SU-DHL-6 (cell line): ENCODE measurements at regions not wholly inside any gene's neighbourhood (a gene's known extent, or its start where the extent isn't known, plus 50 kb on each side); places are given as distances from the start of the nearest gene placed in this dataset.

ENCODE experiments used
- CTCF ChIP-seq: fragments of 200-600 bp; sonication (generic); IDR thresholded peaks from one replicate; pipeline ENCODE4 v1.5.1; 2017; ENCODE audit warnings: antibody characterized with exemption, mild to moderate bottlenecking, low read length, moderate library complexity; ENCODE audit not compliant: insufficient read depth, poor library complexity, severe bottlenecking
- EZH2phosphoT487 ChIP-seq: fragments of 200-600 bp; sonication (generic), shearing (Covaris generic); conservative IDR thresholded peaks from 2 replicates; pipeline ENCODE4 v1.6.1; 2018; ENCODE audit warnings: mild to moderate bottlenecking, antibody characterized with exemption, low read length, moderate library complexity, mixed read lengths

DNA sequence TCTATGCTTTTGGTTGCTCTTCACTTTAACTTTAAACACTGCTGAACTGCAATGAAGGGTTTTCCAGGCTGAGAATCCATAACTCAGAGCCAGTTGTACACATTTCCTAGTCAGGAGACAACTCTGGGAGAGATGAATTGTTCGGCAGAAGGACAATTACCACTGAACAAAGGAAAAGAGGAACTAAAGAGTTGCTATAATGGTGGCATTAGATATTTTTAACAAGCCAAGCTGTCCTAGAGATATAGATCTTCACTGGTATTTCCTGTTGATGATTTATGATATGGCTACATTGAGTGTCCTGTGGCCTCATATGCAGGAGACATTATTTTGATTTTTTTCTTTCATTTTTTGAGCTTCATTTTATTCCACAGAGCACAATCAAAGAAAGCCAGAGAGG lies 219.1 kb upstream of the PCSK5 start:
- TF ChIP-seq CTCF (no peak), EZH2phosphoT487 (no peak)
